LNCAP (cell line): ENCODE measurements at regions not wholly inside any gene's neighbourhood (a gene's known extent, or its start where the extent isn't known, plus 50 kb on each side); places are given as distances from the start of the nearest gene placed in this dataset.

Experiments
- TF ChIP-seq, protein P1 (sequence below): fragments of 450-650 bp; IDR thresholded peaks from 2 replicates; pipeline ENCODE4 v1.5.1; 2017; ENCODE audit warnings: mild to moderate bottlenecking

GRCh38 chr10:29918623-29919400, 140.6 kb downstream of the JCAD start:
- TF ChIP-seq, protein P1, sequence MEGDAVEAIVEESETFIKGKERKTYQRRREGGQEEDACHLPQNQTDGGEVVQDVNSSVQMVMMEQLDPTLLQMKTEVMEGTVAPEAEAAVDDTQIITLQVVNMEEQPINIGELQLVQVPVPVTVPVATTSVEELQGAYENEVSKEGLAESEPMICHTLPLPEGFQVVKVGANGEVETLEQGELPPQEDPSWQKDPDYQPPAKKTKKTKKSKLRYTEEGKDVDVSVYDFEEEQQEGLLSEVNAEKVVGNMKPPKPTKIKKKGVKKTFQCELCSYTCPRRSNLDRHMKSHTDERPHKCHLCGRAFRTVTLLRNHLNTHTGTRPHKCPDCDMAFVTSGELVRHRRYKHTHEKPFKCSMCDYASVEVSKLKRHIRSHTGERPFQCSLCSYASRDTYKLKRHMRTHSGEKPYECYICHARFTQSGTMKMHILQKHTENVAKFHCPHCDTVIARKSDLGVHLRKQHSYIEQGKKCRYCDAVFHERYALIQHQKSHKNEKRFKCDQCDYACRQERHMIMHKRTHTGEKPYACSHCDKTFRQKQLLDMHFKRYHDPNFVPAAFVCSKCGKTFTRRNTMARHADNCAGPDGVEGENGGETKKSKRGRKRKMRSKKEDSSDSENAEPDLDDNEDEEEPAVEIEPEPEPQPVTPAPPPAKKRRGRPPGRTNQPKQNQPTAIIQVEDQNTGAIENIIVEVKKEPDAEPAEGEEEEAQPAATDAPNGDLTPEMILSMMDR, result no peak

GRCh38 chr10:29917311-29917710, 142.1 kb downstream of the JCAD start:
- TF ChIP-seq, protein P1, result no peak

DNA sequence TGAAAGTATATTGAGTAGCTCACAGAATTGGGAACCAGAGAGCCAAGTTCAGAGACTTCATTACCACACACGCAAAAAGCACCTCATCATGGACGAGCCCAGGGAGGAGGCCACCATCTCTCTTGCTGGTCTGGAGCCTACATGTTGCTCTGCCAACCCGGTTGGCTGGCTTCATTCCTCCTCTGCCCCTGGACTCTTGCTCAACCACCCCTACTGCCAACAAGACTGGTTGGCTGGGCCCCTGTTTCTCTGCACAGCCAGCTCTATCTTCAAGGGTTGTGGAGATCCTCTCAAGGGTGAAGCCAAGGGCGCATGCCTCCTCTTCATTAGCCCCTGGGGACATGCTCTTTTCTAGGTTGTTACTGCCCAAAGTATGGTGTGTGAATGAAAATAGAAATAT, 142.7 kb downstream of the JCAD start:
- TF ChIP-seq, protein P1, result no peak

DNA sequence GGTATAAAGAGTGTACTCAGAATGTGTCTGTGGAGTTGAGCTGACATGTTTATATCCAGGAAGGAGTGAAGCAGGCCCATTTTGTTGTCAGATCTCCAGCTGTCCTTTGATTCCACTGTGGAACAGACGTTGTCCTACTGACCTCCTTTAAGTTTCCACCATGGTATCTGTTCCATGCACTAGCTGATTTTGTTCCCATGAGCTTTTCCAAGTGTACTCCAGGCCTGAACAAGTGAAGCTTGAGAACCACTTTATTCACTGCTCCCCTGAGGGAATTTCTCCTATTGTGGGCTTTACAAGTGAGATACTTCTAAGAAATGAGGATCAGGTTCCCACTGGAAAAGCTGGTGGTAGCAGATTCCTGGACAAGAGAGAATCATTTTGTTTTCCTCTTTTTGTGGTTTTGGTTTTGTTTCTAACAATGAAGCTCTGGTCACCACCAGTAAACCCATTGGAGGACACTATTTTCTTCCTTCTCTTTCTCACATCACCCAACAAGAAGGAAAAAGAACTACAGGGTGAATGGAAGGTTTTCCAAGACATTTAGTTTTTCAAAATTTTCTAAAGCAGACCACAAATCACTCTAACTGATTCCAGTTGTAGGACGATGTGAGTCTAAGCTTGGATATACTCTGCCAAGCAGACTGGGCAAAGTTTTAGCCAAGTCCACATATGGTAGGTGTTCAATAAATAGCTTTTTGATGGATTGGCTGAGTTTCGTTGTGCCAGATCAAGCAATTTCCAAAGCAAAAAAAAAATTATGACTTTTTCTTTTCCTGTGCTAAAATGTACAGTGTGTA, 144.2 kb downstream of the JCAD start:
- TF ChIP-seq, protein P1, result no peak

- TF ChIP-seq, protein P1, result no peak
Observed at GRCh38 chr10:29908962-29909361, 150.4 kb downstream of the JCAD start.

DNA sequence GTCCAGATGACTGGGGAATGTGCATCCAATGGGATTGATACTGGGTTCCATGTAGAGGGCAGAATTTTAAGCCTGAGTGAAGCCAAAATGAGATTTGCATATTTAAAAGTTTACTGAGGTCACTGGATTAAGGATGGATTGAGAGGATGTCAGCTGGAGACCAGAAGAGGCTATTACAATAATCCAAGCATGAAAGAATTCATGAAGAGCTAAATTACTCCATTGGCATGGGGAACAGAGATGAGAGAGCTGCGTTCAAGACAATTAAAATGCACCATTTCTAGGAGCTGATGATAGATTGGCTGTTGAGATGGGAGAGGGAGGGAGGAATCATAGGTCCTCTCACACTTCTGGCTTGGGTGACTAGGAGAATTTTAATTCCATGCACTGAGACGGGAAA, 158.5 kb downstream of the JCAD start:
- TF ChIP-seq, protein P1, result no peak

DNA sequence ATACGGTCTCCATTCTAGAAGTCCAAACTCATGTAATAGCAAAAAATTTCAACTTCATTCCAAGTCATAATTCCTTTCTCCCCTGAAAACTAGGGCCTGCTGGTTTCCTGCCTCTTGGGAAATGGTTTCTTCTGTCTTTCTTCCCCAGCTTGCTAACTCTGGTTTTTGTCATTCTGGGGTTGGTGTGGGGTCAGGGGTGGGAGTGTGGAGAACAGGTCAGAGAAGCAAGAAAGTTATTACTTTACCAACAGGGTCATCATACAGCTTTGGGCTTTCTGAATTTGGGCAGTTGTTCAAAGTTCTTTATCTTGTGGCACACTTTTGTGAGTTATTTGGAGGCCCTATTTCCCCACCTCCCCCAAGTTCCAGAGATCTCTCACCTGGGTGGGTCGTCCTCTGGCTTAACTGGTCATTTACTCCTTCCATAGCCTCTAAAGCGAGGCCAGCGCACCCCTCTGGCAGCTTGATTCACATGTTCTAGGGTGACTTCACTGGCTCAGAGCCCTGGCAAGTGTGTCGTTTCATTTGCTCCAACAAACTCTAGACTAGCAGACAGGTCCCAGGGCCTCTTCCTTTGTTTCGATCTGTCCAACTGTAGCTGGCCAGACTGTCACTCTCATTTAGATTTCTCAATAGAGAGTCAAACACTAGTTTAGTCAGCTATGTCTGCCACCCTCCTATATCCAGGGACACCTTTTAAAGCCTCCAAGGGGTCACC, 161.2 kb downstream of the JCAD start:
- TF ChIP-seq, protein P1, result no peak
